Stimulated activated CD4-positive, alpha-beta T cell treated with anti-CD3 and anti-CD28 coated beads, TNF-alpha, amount 100 ng/mL, for 1 hour (primary cell): ENCODE measurements at regions not wholly inside any gene's neighbourhood (a gene's known extent, or its start where the extent isn't known, plus 50 kb on each side); places are given as distances from the start of the nearest gene placed in this dataset.
"Not testable (repeated sequence)": the region's sequence is repeated elsewhere in the genome, so short reads cannot be mapped to it uniquely, and the experiment has no call there.

Source experiments
- DNase-seq, 3 donors: peaks; one replicate each; pipeline ENCODE4 v3.0.0-alpha.2; 2020; ENCODE audit warnings: low read depth in 3 of 3, low spot score in 1 of 3

DNA sequence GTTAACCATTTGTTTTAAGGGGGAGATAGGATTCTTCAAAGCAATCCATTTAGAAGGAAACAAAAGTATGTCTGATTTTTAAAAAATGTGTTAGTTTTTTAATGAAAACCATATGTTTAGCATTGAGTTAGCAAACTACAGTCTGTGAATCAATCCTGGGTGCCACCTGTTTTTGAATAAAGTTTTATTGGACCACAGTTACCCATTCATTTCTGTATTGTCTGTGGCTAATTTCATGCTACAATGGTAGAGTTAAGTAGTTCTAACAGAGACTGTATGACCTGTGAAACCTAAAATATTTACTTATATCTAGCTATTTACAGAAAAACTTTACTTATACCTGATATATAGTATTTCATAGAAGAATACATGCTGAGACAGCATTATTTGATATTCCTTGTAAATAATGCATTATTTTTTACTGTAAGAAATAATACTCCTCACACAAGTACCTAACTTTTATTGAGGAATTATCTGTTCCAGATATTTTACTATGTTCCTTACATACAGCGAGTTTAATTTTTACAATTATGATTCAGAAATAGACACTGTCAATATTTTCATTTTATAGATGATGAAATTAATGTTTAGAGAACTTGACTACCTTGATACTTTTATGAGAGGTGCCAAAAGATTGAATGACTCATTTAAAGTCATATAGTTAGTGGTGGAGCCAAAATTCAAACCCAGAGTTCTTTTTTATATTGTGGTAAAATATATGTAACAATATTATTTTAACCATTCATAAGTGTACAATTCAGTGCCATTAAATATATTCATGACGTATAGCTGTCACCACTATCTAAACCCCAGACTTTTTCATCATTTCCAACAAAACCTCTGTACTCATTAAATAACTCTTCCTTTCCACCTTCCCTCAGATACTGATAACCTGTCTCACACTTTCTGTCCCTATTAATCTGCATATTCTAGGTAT, 122.0 kb downstream of the GLUD2 start:
- no peak for DNase-seq

DNA sequence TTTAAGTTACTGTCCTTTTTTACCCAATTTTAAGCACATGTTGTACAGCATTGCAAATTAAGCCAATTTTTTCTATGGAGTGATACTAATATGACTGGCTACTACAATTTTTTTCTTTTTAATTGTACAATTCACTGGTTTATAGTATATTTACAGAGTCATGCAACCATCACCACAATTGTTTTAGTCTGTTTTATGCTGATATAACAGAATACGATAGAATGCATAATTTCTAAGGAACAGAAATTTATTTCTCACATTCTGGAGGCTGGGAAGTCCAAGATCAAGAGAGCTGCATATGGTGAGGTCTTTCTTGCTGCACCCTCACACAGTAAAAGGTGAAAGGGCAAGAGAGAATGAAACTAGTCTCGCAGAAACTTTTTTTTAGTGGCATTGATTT, 125.3 kb downstream of the GLUD2 start:
- no peak for DNase-seq

- DNase-seq: no peak
Measured at GRCh38 chrX:121179972-121180371, 132.6 kb downstream of the GLUD2 start.

GRCh38 chrX:121191779-121192178, 144.4 kb downstream of the GLUD2 start:
- DNase-seq: no peak

DNA sequence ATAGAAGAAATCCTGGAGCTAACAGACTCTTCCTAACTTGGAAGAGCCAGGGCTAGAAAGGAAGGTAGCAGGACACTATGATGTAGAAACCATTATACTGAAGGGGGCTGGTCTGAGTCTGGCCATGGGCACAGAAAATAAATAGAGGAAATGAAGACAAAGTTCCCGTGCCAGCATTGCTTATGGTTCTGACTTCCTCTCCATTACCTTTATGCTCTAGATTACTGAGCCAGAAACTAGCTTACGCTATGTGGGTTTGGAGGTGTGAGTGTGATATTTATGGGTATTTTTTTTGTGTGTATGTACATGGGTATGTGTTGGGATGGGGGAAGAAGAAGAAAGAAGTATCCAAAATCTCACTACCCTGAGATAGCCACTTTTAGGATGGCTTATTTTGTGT, 148.3 kb downstream of the GLUD2 start:
- no peak for DNase-seq

- DNase-seq: not testable (repeated sequence)
Measured at GRCh38 chrX:121196872-121197444, 149.5 kb downstream of the GLUD2 start.

- no peak for DNase-seq
Measured at GRCh38 chrX:121208563-121208962, 161.2 kb downstream of the GLUD2 start.

- DNase-seq: no peak
Measured at GRCh38 chrX:121216641-121217374, 169.4 kb downstream of the GLUD2 start.

DNA sequence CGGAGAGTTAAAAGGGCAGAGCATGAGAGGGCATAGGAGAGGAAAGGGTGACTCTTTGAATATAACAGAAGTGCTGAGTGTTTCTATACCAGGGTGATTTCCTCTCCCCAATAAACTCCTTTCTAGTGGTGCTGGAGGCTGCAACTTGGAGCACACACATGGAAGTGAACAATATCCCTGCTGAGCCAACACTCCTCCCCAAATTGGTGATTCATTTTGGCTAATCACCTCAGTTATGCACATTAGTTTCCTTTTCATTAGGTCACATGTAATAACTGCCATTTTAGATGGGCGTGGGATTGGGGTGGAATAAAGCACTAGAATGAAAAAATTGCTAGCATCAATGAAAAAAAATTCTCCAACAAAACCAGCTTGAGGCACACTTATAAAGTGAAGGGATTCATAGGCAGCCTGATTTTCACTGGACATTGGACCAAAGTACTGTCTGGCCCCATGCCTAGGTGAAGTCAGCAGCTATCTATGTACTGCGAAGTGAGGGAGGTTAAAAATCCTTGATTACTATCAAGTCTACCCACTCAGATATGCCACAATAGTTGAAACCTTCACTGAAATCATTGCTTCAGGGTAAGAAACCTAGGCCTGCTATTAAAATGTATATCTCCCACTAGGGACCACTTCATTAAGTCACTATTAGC, 174.0 kb downstream of the GLUD2 start:
- DNase-seq: no peak

DNA sequence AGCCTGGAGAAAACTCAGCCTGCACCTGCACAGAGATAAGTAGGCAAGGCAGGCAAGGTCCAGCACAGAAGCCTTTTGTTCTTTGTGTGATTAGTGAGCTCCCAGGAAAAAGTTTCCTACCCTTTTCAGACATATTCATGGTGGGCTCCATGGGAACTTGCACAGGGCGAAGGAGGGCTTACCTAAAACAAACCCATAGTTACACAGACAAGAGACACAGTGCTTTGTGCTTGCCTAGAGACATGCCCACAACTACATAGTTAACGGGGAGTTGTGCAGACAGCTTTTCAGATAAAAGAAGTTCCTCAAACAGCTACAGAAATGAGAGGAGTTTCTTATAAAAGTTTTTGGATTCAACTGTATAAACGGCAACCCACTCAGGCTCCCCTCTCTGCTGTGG, 180.5 kb downstream of the GLUD2 start:
- DNase-seq: no peak

DNA sequence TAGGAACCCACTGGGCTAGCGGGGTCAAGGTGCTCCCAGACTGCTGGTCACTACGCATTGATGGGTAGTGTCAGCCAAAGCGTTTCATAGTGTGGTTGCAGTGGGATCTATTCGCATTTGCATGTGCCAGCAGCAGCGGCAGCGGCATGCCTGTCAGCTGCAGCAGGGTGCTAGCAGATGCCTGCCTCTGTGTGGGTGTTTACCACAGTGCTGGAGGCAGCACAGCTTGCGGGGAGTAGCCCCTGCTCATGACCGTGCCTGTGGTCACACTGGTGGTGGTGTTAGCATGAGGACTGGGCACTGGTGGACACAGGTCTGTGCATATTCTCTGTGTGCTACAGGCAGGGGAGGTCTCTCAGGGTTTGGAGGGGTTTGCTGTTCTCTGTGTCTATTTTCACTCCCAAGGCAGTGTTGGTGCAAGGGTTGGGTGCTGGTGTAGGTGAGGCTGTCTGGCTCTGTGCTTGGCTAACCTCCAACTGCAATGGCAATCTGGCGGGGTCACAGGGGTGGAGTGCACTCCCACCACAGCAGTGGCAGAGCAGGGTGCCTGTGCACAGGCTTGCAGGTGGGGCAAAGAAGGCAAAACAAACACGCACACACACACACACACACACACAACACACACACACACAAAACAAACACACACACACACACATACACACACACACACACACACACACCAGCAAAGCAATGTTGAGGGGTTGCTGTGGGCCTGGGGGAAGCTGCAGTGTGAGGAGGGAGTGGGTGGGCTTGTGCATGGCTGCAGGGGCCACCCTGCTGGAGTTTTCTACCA, 184.4 kb downstream of the GLUD2 start:
- DNase-seq: no peak

DNA sequence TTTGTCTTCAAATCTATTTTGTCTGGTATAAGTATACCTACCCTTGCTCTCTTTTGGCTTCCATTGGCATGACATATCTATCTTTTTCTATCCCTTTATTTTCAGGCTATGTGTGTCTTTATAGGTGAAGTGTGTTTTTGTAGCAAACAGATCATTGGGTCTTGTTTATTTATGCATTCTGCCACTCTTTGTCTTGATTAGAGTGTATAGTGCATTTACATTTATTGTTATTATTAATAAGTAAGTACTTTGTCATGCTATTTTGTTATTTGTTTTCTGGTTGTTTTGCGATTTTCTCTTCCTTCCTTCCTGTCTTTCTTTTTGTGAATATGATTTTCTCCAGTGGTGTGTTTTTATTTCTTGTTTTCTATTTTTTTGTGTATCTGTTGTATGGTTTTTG, 188.6 kb downstream of the GLUD2 start:
- DNase-seq: no peak

GRCh38 chrX:121238093-121238492, 190.7 kb downstream of the GLUD2 start:
- DNase-seq: no peak

DNA sequence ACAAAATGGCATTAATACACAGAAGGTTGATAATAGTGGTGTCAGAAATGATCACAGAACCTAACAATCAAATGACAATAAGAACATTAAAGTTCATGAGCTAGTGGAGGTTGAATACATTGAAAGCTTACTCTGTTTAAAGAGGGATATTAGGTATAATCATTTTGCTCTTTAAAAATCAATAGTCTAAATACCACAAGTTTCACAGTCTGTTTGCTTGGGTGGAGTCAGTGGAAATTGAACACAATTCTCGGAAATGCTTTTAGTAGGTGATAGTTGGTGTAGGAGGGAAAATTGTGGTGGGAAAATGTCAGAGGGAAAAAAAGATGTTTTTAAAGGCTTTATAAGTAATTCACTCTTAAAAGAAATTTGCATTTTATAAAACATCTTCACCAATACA, 197.1 kb downstream of the GLUD2 start:
- no peak for DNase-seq

DNA sequence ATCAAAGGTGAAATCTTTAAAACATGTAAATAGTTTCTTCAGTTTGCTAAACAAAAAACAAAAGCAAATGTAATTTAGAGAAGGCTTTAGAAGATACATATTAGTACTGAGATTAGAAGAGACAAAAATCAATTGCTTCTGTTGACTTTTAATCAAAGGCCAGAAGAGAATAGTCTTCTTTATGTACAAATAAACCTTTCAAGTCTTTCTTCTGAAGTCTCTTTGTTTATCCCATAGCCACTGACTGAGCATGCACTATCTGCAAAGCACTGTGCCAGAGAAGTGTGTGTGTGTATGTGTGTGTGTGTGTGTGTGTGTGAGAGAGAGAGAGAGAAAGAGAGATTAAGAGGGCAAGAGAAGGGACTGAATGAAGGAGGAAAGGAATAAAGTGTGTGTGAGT, 198.4 kb downstream of the GLUD2 start:
- DNase-seq: no peak

DNA sequence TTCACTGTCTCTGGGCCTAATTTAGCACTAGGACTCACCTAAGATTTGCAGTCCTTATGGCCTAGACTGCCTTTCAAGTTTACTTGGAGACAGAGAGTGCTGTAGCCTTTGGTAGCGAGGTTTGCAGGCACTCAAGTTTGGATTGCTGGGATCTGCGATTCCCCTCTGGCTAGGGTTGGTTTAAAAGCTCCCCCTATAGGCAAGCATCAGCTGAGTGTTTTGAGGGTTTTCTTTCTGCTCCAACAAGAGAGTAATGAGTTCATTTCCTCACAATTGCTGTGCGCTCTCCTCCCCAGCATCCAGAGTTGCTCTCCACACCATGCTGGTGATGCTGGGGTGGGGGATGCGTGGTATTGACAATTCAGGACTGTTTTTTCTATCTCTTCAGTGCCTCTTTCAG, 206.9 kb downstream of the GLUD2 start:
- DNase-seq: no peak

GRCh38 chrX:121256647-121257046, 209.2 kb downstream of the GLUD2 start:
- DNase-seq: no peak

- DNase-seq: no peak
Measured at GRCh38 chrX:121258545-121258944, 211.1 kb downstream of the GLUD2 start.

DNA sequence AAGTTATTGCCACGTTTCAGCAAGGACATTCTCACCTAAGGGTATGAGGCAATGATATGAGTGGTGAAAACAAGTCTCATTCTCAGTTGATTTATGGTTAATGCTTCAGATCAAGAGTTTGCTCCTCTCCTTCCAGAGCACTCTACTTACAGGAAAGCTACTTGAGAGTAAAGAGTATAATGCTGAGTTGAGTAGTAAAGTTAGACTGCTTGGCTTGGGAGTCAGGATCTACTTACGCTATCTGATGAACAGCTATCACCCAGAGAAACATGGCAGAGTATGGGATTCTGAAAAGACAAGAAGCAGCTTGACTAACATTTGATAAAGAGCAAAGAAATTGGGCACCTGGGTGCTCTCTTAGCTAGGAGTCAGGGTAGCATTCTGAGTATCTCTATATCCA, 211.8 kb downstream of the GLUD2 start:
- no peak for DNase-seq

- no peak for DNase-seq
Measured at GRCh38 chrX:121260596-121261240, 213.3 kb downstream of the GLUD2 start.
